GM18868 (cell line): ENCODE measurements at regions not wholly inside any gene's neighbourhood (a gene's known extent, or its start where the extent isn't known, plus 50 kb on each side); places are given as distances from the start of the nearest gene placed in this dataset.

Experiments used
- ATAC-seq: cut with Tn5 transposase; IDR thresholded peaks from one replicate; pipeline ENCODE4 v1.9.1; 2021; ENCODE audit warnings: mild to moderate bottlenecking, moderate library complexity; ENCODE audit not compliant: unreplicated experiment

DNA sequence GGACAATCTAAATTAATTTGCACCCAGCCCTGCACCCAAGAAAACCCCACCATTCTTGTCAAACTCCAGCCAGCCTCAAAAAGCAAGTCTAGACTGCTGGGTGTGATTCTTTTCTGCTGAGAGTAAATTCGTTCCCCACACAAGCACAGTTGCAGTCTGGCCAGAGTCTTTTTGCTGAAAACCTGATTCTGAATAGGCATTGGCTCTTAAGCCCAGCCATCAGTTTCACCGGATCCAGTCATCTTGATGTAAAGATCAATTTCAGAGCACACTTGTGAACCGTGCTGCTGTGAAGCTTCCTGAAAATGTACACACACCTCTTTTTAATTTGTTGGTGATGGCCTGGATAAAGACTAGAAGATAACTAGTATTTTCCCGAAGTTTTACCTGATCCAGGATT is 159.4 kb upstream of the GGTLC1 start:
- no peak for ATAC-seq

DNA sequence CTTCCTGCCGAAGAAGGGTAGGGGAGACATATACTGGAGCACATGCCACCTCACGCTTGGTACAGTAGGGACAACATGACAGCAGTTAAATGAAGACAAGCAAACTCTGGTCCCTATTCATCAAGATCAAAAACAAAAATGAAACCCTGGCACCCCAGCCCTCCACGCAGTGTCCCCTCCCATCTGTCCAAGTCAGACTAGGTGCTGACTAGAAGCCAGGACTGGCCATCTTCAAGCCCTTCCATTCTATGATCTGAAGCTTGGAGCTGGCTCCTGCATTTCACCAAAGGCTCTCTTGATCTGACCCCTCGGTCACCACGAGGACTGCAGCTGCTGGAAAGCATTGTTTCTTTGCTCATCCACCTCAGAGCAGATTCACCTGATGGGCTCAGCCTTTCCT is 158.9 kb upstream of the GGTLC1 start:
- no peak for ATAC-seq

DNA sequence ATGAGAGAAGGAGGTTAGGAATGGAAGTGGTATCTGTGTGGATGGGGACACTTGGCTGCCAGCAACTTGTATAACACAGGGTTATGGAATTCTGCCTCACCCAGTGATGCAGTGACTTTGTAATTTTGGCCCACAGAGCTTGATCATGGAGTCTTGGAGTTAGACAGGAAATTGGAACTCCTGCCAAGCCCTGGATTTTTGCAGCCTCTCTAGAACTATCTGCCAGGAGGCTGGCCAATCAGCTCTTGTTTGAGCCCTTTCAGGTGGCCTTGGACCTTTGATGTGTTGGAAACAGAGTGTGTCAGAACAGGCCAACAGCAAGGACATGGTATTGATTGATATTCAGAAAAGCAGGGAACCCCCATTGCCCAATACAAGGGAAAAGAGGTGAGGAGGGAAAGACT is 157.7 kb upstream of the GGTLC1 start:
- no peak for ATAC-seq

DNA sequence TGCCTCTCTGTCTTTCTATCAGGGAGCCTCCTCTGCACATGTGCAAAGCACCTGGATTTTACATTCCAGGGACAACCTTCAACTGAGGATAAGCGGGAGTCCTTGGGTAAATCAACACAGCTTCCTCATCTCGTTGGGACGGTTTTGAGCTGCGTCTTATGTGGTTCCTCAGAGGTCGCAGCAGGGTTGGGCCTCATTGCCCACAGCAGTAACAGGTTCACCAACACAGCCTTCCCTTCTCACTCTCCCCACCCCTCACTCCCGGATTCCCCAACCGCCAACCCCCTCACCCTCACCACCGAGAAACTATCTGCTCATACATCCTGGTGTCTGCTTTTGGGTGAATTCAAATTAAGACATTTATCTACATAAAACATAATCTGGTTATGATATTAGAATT is 155.8 kb upstream of the GGTLC1 start:
- ATAC-seq, result no peak

DNA sequence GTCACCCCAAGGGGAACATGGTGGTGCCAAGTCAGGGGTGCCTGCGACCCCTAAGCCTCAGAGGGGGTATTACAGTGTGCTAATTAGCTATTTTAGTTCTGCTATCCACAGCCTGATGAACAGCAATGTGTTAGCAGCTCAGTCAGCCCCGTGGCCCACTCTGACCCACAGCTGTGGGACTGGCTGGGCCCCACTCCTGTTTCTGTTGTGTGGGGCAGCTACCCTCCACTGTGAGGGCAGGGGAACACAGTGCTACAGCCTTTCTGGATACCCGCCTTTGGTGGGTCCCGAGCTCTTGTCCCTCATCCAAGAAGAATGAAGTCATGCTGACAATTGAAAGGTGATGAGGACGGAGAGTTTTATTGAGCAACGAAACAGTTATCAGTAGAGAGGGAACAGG is 152.5 kb upstream of the GGTLC1 start:
- no peak for ATAC-seq

GRCh38 chr20:24139846-24140245 is 151.3 kb upstream of the GGTLC1 start:
- no peak for ATAC-seq

DNA sequence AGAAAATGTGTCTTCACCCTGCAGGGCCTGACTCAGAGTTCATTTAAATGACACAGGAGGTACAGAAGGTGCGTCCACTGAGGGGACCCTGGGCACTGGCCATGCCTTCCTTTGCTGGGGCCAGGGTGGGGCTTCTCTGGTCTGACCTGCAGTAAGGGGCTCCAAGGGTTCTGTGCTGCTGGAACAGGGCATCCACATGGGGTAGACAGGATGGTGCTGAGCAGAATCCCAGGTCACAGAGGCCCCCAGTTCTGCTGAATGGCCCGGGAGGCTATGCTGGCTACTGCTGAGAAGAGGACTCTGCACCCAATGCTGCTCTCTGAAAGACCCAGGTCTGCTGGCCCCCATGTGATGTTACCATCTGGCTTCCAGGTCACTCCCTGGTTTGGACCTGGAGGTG is 150.4 kb upstream of the GGTLC1 start:
- no peak for ATAC-seq

DNA sequence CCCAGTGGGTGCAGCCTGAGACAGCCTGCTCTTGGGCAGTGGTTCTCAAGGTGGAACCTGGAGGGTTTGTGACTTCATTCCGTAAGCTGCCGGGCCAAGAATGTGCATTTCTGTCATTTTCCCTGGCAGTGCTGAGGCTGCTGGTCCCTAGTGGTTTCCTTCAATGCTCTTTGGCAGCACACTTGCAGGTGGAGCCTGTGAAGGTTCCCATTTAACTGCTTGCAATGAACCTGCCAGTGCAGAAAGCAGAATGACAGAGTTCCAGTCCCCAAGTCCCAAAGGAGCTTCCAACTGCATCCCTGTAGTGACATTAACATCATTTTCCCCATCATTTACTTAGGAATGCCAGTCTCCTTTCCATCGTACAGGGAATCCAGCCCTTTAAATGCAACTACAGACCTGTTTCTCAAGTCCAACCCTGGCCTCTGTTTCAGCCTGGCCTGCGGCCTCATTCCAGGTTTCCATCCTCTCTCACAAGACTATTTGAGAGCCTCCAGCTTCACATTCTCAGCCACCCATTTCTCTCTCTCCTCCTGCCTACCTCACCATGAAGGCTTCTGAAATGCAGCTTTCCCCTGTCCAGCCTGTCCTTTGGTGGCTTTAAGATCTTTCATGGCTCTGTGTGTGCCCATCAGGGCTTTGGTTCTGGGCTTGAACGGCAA is 149.7 kb upstream of the GGTLC1 start:
- ATAC-seq, result no peak

DNA sequence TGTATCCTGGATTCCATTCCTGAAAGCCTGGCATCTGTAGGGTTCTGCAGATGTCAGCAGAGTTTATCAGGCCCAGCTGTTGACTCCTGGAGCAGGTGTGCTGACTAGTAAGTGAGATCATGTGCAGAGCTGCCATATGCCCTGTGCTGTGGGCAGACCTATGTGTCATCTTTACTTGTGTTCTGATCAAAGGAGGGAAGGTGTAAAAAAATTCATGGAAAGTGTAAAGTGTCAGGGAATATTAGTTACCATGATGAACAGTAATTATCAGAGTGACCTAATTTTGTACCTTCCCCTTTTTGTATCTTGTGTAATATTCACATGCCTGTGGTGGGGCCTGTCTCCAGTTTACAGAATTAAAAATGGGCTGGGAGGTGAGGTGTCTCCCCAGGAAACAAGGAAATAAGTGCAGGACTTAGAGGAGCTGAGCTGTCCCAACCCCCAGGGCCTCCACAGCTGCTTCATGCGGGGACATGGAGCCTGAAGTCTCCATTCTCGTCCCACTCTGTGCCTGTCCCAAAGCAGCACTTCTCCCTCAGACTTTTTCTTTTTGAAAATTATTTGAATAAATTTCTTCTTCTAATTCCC is 148.2 kb upstream of the GGTLC1 start:
- no peak for ATAC-seq

DNA sequence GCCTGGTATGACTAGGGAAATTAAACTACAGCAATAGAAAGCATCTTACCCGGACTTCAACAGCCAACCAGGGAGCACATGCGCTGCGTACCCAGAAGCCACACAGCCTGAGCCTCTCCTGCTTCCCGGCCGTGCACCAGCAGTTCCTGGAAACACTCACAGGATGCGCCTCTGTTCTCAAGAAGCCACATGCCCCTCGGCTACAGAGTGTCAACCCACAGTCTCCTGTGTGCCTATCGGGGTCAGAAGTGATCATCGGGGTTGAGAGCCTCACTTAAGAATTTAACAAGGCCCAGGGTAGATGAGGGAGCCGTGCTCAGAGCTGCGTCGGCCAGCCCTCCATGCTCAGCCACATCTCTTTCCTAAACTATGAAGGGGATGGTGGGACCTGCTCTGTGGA is 147.2 kb upstream of the GGTLC1 start:
- ATAC-seq, result no peak

DNA sequence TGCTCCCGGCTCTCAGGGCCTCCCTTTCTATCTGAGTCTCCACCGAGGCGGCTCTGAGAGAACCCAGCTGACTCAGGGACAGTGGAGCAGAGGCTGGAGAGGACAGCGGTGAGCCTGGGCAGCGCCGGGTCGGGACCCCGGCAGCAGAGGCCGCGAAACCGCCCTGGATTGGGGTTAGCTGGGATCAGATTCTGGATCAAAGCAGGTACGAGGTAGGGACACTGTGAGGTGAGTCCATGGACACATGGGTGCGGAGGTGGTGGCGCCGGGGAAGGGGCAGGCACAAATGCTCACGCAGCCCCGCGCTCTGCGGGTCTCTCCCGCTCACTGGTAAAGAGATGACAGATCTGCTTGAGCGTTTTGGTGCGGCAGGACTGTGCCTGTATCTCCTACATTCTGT is 146.4 kb upstream of the GGTLC1 start:
- no peak for ATAC-seq

GRCh38 chr20:24134284-24134683 is 145.7 kb upstream of the GGTLC1 start:
- ATAC-seq, result no peak

GRCh38 chr20:24132246-24132645 is 143.7 kb upstream of the GGTLC1 start:
- no peak for ATAC-seq

- no peak for ATAC-seq
Observed at GRCh38 chr20:24131684-24132083, 143.1 kb upstream of the GGTLC1 start.

GRCh38 chr20:24131281-24131680 is 142.7 kb upstream of the GGTLC1 start:
- no peak for ATAC-seq

GRCh38 chr20:24129641-24130040 is 141.1 kb upstream of the GGTLC1 start:
- no peak for ATAC-seq

DNA sequence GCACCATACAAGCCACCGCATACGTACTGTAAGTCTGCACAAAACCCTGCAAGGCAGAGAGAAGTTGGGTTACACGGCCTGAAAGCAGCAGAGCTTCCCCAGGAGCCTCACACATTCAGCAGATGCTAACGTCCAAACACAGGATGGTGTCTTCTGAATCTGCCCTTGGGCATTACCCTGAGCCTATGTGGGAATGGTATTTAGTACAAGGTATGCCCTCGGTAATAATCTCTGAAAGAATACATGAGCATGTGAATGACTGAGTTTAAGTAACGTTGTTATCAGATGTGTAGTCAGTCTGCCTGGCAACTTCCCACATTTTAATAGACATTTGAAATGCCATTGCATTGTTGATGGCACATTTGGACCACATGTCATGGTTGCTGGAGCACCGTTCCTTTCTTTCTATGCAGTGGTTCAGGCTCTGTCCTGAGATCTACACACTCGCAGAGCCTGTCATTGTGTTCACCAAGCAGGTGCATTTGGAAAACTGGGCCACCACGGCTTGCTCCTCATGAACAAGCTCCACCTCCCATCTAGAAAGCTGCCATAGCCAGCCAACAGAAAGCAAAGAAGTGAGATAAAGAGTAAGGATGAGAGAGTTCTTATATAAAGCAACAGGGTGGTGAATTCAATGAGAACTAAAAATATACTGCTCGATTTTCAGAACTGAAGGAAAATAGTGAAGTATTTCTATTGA is 136.5 kb upstream of the GGTLC1 start:
- ATAC-seq, result no peak

DNA sequence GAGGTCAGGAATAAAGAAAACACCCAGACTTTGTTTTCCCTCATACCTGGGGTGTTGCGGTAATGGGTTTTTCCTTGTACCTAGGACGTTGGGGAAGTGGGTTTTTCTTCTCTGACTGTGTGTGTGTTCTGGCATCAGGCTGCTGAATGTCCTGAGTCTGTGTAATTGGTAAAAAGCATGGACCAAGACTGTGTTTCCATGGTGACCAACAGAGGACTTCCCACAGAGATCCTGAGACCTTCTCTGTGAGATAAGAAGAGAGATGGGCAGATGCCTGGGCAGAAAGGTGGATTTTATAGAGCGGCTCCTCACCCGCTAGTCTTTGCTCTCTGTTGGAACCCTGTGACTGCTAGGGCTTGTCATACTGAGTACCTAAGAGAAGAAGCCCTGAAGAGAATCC is 135.4 kb upstream of the GGTLC1 start:
- ATAC-seq, result no peak

- no peak for ATAC-seq
Observed at GRCh38 chr20:24118441-24119175, 130.0 kb upstream of the GGTLC1 start.

GRCh38 chr20:24118034-24118433 is 129.5 kb upstream of the GGTLC1 start:
- no peak for ATAC-seq

- ATAC-seq, result no peak
Observed at GRCh38 chr20:24117383-24117782, 128.8 kb upstream of the GGTLC1 start.

DNA sequence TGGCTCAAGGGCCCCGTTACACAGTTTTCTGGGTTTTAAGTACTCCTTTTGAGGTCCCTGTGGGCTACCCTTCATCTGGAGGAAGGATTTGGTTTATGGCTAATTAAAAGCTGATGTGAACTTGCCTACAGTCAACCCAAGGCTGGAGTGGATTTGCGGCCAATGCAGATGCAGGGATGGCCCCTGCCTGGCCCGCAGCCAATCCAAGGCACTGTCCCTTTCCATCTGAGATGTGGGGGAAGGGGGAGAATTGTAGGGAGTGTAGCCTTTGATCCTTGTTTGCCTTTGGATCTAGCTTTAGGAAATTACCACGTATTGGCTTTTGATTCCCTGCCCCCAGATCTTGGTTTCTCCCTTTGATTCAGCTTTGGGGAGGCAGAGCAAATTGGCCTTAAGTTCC is 128.0 kb upstream of the GGTLC1 start:
- ATAC-seq, result no peak
